DMS79 treated with DMSO at 0.1 percent for 48 hours (cell line): ENCODE measurements at regions not wholly inside any gene's neighbourhood (a gene's known extent, or its start where the extent isn't known, plus 50 kb on each side); places are given as distances from the start of the nearest gene placed in this dataset.
"Not testable (repeated sequence)": the region's sequence is repeated elsewhere in the genome, so short reads cannot be mapped to it uniquely, and the experiment has no call there.

ENCODE experiments used
- DNase-seq: peaks from one replicate; lab custom pipeline; 2025; lab: John Stamatoyannopoulos, UW

DNA sequence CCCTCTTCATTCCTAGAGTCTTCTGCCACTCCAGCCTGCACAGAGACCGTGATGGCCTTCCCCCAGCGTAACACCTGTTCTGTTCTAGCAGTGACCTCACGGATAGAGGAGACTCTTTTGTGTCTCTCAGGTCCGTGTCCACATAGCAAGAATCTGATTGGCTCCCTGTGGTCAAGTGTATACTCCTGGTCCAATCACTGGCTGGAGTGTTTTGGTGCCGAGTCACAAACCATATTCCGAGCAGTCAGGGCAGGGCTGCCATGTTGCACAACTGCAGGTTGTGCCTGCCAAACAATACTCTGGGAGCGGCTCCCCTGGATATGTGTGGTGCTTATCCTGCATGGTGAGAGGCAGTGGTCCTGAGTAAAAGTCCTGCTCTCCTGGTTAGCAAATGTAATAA is 402.4 kb downstream of the KCNRG start:
- DNase-seq, result no peak

DNA sequence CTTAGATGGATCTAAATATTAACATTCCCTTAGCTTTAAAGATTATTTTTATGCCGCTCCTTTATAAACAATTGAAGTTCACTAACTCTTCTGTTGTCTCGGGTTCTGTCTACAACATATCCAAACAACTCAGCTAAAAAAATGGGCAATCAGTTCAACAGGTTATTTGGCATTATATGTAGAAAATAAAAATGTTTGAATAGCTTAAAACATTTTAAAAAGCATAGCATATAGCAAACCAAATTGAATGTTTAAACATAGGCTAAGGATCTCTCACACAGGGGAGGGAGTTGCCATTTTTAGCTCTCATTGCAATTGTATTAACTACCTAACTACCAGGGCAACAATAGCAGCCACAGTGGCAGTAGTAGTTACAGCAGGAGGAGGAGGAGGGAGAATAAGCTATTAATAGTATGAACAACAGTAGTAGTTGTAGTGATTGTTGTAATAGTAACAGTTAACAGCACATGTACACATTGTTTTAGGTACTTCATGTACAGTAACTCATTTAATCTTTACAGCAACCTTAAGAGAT is 404.2 kb downstream of the KCNRG start:
- DNase-seq, result no peak

DNA sequence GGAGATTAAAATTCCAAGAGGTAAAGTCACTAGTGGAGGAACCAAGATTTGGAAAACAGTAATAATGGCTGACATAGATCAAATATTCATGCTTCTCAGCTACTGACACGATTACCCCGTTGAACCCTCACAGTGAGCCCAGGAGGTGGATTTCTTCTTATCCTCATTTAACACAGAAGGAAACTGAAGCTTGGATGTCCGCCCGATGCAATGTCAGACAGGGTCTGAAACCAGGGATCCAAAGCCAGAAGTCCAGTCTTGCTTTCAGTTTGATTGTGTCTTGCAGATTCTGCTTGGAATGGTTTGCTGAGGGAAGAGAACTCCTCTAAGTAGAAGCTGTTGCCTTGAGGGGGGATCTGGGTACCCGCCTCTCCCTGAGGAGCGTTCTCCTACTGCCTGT is 404.7 kb downstream of the KCNRG start:
- no peak for DNase-seq

GRCh38 chr13:50420718-50421472 is 405.7 kb downstream of the KCNRG start:
- DNase-seq, result no peak

- DNase-seq, result peak; percentile 16
Observed at GRCh38 chr13:50421473-50422130, 406.4 kb downstream of the KCNRG start.

DNA sequence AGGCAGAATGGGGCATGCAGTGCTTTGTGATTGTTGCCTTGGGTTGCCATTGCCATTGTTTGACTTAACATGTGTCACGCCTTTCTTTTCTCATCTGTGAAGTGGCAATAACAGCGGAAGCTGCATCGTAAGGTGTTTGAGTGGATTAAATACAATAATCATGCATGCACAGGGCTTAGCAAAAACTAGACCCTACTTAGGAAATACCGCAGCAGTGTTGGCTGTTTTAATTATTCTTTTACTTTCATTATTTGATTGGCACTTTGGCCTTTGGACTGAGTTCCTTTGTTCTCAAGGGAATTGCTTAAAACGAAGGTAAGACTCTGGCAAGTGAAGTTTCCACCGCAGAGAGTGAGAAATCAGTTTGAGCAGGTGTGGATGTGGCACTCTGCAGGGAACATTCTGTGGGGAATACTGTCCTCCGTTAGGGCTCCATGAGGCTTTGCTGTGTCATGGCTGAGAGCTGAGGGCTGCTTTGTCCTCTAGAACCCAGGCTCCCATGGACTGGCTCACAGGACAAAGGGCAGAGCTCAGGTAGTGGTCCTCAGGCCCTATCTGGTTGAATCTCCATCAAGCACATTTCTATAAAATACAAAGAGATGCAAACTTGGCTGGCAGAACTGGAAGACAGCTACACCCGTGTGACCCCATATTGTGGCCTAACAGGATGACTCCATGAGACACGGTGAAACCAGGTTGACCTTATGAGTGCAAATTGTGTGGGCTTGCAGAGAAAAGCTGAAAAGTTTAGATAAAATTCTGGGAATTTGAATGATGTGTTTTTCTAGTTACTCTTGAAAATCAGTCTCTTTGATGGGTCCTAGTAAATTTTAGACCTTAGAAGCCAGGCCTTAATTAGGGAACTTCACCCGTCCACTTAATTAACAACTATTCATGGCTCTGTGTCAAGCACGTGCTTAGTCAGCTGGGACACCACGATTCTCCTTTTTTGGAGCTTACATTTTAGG is 407.2 kb downstream of the KCNRG start:
- DNase-seq, result no peak

- no peak for DNase-seq
Observed at GRCh38 chr13:50424993-50425392, 409.7 kb downstream of the KCNRG start.

DNA sequence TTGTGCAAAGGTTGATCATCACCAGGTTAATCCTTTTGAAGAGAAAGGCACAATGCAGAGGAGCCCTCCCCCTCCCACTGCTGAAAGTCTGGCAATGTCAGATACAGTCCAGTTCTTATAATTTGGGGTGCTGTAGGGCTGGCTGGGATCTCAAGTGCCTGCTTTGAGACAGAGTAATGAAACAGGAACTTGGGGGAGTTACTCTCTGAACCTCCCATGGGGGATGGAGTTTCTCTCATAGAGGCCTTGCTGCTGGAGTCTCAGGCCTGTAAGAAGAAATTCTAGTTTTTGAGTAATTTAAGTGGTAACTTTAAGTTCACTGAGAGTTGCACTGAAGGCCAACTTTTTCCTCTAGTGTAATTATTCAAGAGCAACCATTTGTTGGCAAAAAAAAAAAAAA is 410.5 kb downstream of the KCNRG start:
- no peak for DNase-seq

DNA sequence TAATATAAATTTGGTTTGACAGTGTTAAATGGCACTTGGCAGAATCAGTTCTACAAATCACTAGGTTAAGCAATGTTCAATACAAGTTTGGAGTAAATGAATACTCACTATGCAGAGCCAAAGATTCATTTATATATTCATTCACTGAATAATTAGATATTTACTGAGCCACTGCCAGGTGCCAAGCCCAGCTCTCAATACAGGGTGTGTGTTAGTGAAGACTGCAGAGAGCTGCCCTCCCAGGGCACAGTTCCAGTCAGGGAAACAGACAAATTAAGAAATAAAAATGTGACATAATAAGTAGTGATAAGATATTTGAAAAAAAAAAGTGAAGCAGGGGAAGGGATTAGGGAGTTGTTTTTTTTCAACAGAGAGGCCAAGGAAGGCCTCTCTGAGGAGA is 411.7 kb downstream of the KCNRG start:
- no peak for DNase-seq

- DNase-seq, result not testable (repeated sequence)
Observed at GRCh38 chr13:50427511-50427910, 412.3 kb downstream of the KCNRG start.

DNA sequence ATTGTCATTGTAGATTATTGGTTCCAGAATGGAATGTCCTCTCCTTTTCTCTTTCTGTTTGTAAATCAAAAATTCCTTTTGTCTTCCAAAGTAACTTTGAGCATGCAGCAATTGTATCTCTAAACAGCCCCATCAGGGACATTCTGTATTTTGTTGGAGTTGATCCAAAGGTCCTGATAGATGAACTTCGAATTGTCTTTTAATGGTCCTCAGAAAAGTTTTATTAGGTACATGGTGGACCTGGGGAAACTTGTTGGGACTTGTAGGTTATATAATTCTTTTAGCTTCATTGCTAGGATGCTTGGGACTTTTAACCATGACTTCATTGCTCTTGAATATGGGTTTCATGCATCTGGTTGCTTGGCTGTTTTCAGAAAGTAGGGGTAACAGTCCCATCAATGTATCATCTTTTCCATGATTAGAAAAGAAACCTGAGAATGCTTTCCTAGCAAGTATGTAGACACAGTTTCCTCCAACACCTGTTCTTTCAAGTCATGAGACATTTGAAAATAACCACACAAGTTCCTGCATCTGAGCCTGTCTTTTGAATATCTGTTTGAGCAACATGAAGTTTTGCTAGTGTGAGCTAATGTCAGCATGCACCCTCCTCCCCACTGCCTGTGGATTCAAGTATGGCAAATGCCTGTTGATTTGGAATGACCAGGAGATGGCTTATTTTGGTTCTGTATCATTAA is 413.1 kb downstream of the KCNRG start:
- DNase-seq, result no peak

DNA sequence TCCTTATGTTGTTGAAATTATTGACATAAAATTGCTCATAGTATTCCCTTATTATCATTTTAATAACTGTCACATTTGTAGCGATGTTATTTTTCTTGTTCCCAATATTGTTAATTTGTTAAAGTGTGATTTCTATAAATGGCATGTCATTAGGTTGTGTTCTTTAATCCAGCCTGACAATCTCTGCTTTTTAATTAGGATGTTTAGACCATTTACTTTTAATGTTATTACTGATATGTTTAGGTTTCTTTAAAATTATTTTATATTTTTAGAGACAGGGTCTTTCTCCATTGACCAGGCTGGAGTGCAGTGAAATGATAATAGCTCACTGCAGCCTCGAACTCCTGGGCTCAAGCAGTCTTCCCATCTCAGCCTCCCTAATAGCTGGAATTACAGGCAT is 408.5 kb downstream of the DLEU7 start:
- no peak for DNase-seq

GRCh38 chr13:50437252-50437651 is 406.2 kb downstream of the DLEU7 start:
- DNase-seq, result no peak

GRCh38 chr13:50438351-50438750 is 405.1 kb downstream of the DLEU7 start:
- DNase-seq, result no peak

DNA sequence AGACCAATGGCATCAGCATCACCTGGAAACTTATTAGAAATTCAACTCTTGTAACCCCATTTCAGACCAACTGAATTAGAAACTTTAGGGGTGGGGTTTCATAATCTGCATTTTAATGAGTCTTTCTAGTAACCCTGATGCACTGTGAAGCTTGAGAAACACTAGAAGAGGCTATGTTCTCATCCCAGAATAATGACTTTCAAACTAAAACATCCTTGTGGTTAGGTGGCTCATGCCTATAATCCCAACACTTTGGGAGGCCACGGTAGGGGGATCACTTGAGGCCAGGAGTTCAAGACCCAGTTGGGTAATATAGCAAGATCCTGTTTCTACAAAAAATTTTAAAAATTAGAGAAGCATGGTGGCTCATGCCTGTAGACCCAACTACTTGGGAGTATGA is 402.4 kb downstream of the DLEU7 start:
- no peak for DNase-seq

- no peak for DNase-seq
Observed at GRCh38 chr13:50444726-50445125, 398.8 kb downstream of the DLEU7 start.

GRCh38 chr13:50446611-50447010 is 396.9 kb downstream of the DLEU7 start:
- DNase-seq, result no peak

DNA sequence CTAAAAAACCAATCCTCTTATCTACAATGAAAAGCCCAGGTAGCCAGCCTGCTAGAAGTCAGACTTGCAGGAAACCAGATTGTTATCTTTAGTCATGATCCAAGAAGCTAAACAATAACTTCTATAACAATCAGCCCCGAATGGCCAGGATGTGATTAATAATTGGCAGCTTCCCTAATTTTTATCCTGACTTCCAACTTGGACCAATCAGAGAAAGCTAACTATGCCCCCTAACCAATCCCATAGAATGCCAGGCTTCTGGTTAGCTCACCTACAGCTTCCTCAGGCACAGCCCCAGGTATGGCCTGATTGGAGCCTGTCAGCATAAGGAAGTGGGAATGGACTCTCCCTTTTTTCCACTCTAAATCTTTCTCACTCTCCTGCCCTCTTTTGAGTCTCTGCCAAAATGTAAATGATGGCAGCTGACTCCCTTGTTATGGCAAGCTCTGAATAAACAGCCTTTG is 394.9 kb downstream of the DLEU7 start:
- peak; percentile 4 for DNase-seq

DNA sequence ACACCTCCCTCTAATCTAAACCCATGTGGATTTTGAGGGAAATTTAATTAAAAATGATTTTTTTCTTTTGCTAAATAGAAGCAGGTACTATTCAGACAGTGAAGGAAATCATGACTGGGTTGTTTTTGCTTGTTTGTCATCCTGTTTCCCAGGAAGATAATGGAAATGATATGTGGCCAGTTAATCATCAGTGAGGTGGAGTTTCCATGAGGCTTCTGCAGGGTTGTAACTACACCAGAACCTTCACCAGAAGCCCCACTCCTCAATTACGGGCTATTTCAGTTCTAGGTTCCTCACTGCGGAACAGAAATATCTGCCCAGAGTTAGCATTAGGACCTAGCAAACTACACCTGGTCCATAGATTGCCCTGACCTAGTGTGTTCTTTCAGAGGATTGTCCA is 394.0 kb downstream of the DLEU7 start:
- DNase-seq, result no peak

- no peak for DNase-seq
Observed at GRCh38 chr13:50450279-50450678, 393.2 kb downstream of the DLEU7 start.

DNA sequence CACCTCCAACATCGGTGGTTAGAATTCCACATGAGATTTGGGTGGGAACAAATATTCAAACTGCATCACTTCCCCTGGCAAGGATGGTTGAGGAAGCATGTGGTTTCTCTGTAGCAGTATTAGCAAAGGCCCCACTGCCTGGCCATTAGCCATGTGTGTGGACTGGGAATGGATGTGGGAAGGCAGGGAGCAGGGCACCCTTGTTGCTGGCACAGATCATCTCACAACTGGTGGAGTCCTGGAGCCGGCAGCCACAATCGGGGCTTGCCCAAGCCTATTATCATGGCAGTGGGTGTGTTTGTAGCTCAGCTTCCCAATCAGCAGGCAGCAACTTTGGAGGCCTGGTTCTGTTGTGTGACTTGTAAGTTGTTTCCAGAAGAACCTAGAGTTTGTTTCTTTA is 391.9 kb downstream of the DLEU7 start:
- no peak for DNase-seq

- DNase-seq, result no peak
Observed at GRCh38 chr13:50452028-50452427, 391.5 kb downstream of the DLEU7 start.
